HG02588 (cell line): ENCODE measurements at regions not wholly inside any gene's neighbourhood (a gene's known extent, or its start where the extent isn't known, plus 50 kb on each side); places are given as distances from the start of the nearest gene placed in this dataset.
"Not testable (repeated sequence)": the region's sequence is repeated elsewhere in the genome, so short reads cannot be mapped to it uniquely, and the experiment has no call there.

Source experiments
- ATAC-seq: cut with Tn5 transposase; IDR thresholded peaks from one replicate; pipeline ENCODE4 v1.9.1; 2021; ENCODE audit warnings: mild to moderate bottlenecking, moderate library complexity; ENCODE audit not compliant: unreplicated experiment

DNA sequence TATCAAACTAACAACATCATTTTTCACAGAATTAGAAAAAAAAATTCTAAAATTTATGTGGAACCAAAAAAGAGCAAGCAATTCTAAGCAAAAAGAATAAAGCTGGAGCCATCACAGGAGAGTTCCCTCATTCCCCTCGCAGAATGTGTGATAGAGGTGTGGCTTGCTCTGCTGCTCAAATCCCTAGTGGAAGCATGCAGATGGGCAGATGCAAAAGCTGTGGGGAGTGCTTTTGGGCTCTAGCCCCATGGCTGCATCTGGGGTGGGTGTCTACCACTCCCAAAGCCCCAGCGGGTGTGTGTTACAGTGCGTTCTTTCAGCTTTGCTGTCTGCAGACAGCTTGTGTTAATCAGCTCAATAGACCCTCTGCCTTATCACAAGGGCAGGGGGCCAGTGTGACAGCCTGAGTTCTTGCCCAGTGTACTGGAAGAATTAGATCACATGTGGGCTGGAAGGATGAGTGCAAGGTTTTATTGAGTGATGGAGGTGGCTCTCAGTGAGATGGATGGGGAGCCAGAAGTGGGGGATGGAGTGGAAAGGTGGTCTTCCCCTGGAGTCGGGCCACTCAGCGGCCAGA, 575.9 kb upstream of the LRRN3 start:
- ATAC-seq, result not testable (repeated sequence)

DNA sequence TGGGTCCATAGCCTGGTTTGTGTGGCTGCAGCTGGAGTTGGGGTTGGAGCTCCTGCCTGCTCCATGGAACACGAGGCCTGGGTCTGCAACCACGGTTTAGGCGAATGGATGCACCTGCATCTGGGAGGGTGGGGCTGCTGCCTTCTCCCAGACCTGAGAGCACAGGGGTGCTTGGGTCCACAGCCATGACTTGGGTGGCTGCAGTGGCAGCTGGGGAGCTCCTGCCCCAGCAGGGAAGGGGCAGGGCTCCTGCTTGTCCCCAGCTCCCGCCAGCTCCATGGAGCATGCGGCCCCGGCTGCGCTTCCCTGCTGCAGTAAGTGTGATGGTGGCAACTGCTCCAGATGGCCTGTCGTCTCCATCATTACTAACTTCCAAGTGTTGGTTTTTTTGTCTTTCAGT, 571.1 kb upstream of the LRRN3 start:
- no peak for ATAC-seq

DNA sequence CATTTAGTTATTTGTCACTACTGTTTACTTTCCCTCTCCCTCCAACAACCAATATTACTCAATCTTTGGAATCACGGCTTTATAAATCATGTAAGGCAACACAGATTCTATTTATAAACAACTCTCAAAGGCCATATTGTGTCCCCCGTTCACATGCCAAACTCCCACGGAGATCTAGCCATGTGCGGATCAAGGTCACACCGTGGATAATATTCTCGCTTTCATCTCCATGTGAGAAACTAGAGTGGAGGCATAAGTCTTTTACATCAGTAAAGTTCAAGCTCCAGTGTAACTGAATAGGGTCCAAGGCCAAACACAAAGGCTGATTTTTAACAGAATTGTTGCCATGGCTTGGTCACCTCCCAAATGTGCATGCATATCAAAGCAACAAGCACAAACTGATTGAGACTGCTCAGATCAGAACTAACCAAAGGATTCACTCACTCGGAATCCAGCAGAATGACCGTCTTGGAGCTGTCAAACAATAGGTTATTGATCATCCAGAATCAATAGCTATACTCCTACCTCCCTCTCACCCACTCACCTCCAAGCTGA, 569.5 kb upstream of the LRRN3 start:
- no peak for ATAC-seq

GRCh38 chr7:110522061-110522760, 568.7 kb upstream of the LRRN3 start:
- no peak for ATAC-seq

DNA sequence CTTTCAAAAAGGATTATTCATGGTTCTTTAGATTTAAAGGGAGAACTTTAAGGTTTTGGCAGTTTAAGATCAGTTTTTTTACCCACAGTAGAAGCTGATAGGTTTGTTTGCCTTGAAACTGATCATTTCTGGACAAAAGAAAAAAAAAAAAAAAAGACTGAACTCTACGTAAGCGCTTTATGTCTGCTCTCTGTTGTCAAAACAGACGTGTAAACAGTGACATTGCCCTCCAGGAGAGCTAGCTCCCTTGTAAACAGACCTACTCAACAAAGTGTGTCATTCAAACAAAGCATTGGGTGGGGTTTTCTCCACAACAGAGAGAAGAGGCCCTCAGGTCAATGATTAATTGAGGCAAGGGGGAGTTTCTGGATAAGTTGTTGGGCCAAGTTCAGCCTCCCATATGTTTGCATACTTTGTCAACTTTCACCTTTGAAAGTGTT, 568.1 kb upstream of the LRRN3 start:
- no peak for ATAC-seq

DNA sequence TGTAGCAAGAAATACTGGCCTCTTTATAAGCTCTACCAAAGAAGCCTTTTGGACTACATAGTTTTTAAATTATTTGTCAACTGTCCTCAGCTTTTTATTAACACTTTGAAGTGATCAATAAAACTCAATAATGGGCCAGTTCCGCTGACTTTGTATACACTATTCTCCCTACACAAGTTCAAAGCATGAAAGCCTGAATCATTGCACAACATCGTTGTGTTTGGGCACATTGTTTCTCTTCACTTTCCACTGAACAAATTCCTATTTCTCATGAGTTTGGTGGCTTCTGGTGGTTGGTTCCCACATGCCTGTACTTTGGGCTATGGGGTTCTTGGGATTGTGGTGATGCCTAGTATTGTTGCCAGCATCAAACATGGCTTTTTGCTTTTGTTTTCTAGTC, 561.8 kb upstream of the LRRN3 start:
- ATAC-seq, result no peak

DNA sequence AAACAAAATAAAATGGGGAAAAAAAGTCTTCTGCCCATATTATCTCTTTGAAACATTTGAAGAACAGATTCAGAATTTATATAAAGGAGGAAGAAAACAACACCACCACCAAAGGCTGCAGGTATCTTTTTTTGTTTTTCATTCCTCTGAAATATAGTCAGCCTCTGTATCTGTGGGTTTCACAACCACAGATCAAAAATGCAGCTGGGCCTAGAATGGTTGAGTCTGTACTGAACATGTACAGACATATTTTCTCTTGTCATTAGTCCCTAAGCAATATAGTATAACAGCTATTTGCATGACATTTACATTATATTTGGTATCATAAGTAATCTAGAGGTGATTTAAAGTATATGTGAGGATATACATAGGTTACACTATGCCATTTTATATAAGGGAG, 559.7 kb upstream of the LRRN3 start:
- ATAC-seq, result no peak

- ATAC-seq, result peak; percentile 50
These were observed 556.5 kb upstream of the LRRN3 start for GRCh38 chr7:110534241-110534931.

DNA sequence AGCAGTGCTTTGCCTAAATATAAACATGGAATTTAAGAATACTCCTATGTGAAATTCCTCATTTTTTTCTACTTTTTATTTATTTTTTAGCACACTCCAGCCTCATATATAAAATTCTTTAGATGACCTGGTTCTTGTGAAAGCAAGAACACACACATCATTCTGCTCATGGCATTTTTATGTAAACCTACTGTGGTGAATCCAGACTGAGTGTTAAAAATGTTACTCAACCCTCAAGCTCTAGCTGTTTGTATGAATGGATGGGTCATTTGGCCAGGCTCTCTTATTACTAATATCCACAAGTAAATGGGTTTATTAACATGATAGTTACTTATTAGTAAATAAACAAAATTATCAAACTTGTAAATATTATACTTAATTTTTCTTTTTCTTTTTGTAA, 551.7 kb upstream of the LRRN3 start:
- no peak for ATAC-seq

- ATAC-seq, result no peak
These were observed 549.0 kb upstream of the LRRN3 start for GRCh38 chr7:110541962-110542361.

- no peak for ATAC-seq
These were observed 546.7 kb upstream of the LRRN3 start for GRCh38 chr7:110544194-110544593.

- no peak for ATAC-seq
These were observed 542.6 kb upstream of the LRRN3 start for GRCh38 chr7:110548372-110548771.

GRCh38 chr7:110557136-110557535, 533.8 kb upstream of the LRRN3 start:
- no peak for ATAC-seq

GRCh38 chr7:110563286-110563685, 527.6 kb upstream of the LRRN3 start:
- ATAC-seq, result not testable (repeated sequence)

DNA sequence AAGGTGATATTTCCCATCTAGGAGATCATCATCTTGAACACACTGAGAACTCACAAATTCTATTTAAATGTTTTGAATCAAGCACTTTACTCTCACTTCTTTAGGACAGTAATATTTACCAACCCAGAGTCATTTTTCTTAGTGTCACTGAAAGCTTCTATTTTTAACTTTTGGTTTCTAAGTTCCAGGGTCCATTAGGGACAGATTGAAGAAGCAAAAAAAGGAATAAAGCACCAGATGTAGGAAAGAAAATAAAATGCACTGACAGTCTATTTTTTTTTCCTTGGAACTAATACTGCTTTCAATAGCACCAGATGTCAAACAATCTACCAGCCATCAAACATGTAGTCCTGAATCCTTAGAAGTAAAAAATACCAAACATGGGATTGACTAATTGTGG, 526.7 kb upstream of the LRRN3 start:
- ATAC-seq, result no peak

- no peak for ATAC-seq
These were observed 522.5 kb upstream of the LRRN3 start for GRCh38 chr7:110568388-110568787.

DNA sequence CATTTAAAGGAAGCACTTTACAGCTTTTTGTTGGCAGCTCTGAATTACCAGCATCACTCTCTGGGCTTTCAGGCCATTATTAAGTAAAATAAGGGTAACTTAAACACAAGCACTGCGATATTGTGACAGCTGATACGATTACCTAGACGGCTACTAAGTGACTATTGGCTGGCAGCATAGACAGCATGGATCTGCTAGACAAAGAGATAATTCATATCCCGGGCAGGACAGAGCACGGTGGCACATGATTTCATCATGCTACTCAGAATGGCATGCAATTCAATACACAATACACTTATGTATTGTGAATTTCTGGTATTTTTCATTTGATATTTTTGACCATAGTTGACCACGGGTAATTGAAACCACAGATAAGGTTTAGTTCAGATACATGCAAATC, 522.0 kb upstream of the LRRN3 start:
- no peak for ATAC-seq

DNA sequence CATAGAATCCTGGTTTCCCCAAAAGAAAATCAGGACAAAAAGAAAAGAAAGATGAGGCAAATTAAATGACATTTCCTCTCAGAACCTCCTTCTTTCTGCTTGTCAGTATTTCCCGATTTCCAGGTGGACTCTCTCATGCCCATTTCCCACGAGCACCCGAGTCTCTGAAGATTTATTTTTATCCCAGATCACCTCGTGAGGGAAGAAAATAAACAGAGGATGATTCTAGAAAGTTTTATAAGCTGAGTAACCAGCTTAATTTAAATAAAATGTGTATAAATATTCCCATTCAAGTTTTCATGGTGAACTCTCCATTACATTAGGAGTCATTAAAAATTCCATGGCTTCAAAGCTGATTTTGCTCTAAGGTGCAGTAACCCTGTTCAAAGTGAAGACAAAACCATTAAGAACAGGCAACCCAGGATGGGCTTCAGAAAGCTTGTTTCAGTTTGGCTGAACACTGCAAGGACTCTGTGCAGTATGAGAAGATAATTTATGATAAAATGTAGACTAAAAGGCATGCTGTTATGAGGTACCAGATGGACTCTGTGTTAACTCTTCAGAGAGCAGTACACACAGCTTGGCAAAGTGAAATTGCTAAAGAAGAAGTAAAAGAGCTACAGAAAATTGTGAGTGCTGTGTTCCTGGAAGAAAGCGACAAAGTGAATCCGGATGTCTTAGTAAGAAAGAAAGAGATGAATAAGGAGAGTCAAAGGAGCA, 521.3 kb upstream of the LRRN3 start:
- ATAC-seq, result no peak

DNA sequence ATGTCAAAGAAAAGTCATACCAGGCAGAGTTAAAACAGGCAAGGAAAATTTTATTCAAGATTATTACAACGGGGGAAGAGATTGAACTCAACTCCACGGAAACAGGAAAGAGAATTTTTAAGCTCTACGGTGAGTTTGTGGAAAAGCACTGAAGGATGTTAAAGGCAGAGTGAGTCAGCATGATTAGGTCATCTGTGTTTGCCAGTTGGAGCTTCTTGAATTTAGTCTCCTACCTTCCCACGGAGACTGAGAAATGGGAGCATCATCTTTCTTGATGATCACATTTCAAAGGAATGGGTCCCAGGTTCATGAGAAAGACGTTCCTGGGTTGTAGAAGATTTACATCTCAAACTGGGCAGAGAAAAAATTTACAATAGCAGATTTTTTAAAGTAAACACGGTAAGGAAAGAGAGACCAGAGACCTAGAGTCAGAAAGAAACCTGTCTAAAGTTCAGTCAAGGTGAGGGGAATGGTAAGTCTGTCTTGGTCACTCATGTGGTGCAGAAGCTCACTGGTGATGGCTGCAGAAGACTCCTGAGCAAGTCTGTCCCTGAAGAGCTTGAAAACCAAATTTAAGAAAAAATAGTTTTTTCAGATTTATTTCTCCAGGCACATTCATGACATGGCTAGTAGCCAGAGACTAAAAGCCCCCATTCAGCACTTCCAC, 516.9 kb upstream of the LRRN3 start:
- no peak for ATAC-seq

GRCh38 chr7:110587294-110587693, 503.6 kb upstream of the LRRN3 start:
- no peak for ATAC-seq

DNA sequence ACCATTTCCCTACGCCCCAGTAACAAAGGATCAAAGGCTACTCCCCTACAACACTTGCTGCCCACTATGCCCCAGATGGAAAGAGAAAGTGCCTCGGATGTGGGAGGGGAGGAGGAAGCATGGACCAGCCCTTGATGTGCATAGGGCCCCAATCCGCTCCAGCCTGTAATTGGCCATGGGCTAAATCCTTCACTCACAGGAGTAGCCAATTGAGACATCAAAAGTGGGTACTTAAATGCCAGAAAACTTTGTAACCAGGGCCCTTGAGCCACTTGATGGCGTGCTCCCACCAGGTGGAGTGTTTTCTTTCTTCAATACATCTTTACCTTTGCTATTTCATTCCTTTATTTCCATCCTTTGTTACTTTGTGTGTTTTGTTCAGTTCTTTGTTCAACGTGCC, 500.5 kb upstream of the LRRN3 start:
- ATAC-seq, result no peak
